C4-2B (cell line): ENCODE measurements at regions not wholly inside any gene's neighbourhood (a gene's known extent, or its start where the extent isn't known, plus 50 kb on each side); places are given as distances from the start of the nearest gene placed in this dataset.

Source experiments
- CTCF ChIP-seq: fragments of 450-650 bp; conservative IDR thresholded peaks from 2 replicates; pipeline ENCODE4 v1.5.1; 2017; ENCODE audit warnings: mild to moderate bottlenecking
- ZFX ChIP-seq: fragments of 450-650 bp; IDR thresholded peaks from 2 replicates; pipeline ENCODE4 v1.6.1; 2017

- TF ChIP-seq CTCF (no peak), ZFX (no peak)
Observed at GRCh38 chr5:27465140-27465539, 426.8 kb upstream of the CDH9 start.
